Retinal pigment epithelial cell (primary cell): ENCODE measurements at regions not wholly inside any gene's neighbourhood (a gene's known extent, or its start where the extent isn't known, plus 50 kb on each side); places are given as distances from the start of the nearest gene placed in this dataset.

Experiments used
- DNase-seq: peaks from one replicate; pipeline ENCODE4 v3.0.0-alpha.2; 2010; ENCODE audit warnings: low read depth
- H3K4me3 ChIP-seq: 2 replicates; pipeline ENCODE4 v1.5.1; 2011; ENCODE audit warnings: mild to moderate bottlenecking, low read length, control low read depth, moderate library complexity
- CTCF ChIP-seq: conservative IDR thresholded peaks from 2 replicates; pipeline ENCODE4 v1.5.1; 2011; ENCODE audit warnings: low read depth, low read length, control low read depth, inconsistent platforms

GRCh38 chr5:91282210-91282609 is 100.9 kb downstream of the ARRDC3 start:
- no peak for DNase-seq
- no peak for TF ChIP-seq CTCF
- no peak overlapping the region for H3K4me3 ChIP-seq

- no peak for TF ChIP-seq CTCF
- H3K4me3 ChIP-seq, result peak overlapping the region; percentile 49
- peak; percentile 88 for DNase-seq
These were observed 101.7 kb downstream of the ARRDC3 start for GRCh38 chr5:91281401-91281800.

GRCh38 chr5:91280362-91281269 is 102.5 kb downstream of the ARRDC3 start:
- peak overlapping the region; percentile 49 for H3K4me3 ChIP-seq
- DNase-seq, result peak; percentile 95
- no peak for TF ChIP-seq CTCF

GRCh38 chr5:91277840-91278239 is 105.3 kb downstream of the ARRDC3 start:
- DNase-seq, result no peak
- no peak for TF ChIP-seq CTCF
- no peak overlapping the region for H3K4me3 ChIP-seq

- DNase-seq, result no peak
- TF ChIP-seq CTCF, result no peak
- H3K4me3 ChIP-seq, result no peak overlapping the region
These were observed 106.0 kb downstream of the ARRDC3 start for GRCh38 chr5:91277093-91277626.

GRCh38 chr5:91272858-91273257 is 110.3 kb downstream of the ARRDC3 start:
- no peak overlapping the region for H3K4me3 ChIP-seq
- DNase-seq, result no peak
- TF ChIP-seq CTCF, result no peak

GRCh38 chr5:91271999-91272398 is 111.1 kb downstream of the ARRDC3 start:
- no peak overlapping the region for H3K4me3 ChIP-seq
- no peak for DNase-seq
- TF ChIP-seq CTCF, result no peak
